PFSK-1 (cell line): ENCODE measurements at regions not wholly inside any gene's neighbourhood (a gene's known extent, or its start where the extent isn't known, plus 50 kb on each side); places are given as distances from the start of the nearest gene placed in this dataset.

ENCODE experiments used
- FOXP2 ChIP-seq: optimal IDR thresholded peaks from 2 replicates; pipeline ENCODE3; 2011; ENCODE audit warnings: borderline replicate concordance, control low read depth, inconsistent platforms; ENCODE audit not compliant: insufficient read depth; ENCODE audit errors: extremely low read length, extremely low read depth
- POLR2AphosphoS5 ChIP-seq: IDR thresholded peaks from 2 replicates; pipeline ENCODE4 v1.6.1; 2012; ENCODE audit warnings: low read depth, mild to moderate bottlenecking, control low read depth, low read length, moderate library complexity
- TAF1 ChIP-seq: IDR thresholded peaks from 2 replicates; pipeline ENCODE4 v1.6.1; 2012; ENCODE audit warnings: low read length, control low read depth, borderline replicate concordance; ENCODE audit not compliant: insufficient read depth
- TF ChIP-seq, protein P1 (sequence below), 2 experiments: IDR thresholded peaks; 2 replicates each; pipeline versions ENCODE4 v1.6.1 to v1.8.0; 2011 to 2012; ENCODE audit warnings: low read depth in 2 of 2, low read length in 2 of 2, control low read depth in 1 of 2, inconsistent platforms in 1 of 2, mild to moderate bottlenecking in 1 of 2, moderate library complexity in 1 of 2; ENCODE audit not compliant: insufficient read depth in 1 of 2

DNA sequence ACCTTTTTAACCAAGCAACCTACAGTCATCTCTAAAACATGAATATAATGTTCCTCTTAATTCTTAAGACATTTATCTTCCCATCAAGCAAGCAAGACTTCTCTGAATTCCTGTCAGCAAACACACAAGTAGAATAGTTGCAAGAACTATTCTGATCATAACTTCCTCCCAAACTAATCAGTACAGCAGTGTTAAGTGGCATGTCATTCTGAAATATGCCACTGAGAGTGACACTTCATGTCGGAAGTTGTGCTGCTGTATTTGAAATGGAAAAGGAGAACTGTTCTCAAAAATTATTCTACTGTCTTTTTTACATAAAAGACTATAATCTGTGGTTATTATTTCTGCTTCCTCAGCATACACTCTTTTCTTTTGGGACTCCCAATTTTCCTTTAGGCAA, 546.6 kb downstream of the PCDH18 start:
- TF ChIP-seq POLR2AphosphoS5 (no peak), TAF1 (no peak), FOXP2 (no peak)
- TF ChIP-seq, protein P1, sequence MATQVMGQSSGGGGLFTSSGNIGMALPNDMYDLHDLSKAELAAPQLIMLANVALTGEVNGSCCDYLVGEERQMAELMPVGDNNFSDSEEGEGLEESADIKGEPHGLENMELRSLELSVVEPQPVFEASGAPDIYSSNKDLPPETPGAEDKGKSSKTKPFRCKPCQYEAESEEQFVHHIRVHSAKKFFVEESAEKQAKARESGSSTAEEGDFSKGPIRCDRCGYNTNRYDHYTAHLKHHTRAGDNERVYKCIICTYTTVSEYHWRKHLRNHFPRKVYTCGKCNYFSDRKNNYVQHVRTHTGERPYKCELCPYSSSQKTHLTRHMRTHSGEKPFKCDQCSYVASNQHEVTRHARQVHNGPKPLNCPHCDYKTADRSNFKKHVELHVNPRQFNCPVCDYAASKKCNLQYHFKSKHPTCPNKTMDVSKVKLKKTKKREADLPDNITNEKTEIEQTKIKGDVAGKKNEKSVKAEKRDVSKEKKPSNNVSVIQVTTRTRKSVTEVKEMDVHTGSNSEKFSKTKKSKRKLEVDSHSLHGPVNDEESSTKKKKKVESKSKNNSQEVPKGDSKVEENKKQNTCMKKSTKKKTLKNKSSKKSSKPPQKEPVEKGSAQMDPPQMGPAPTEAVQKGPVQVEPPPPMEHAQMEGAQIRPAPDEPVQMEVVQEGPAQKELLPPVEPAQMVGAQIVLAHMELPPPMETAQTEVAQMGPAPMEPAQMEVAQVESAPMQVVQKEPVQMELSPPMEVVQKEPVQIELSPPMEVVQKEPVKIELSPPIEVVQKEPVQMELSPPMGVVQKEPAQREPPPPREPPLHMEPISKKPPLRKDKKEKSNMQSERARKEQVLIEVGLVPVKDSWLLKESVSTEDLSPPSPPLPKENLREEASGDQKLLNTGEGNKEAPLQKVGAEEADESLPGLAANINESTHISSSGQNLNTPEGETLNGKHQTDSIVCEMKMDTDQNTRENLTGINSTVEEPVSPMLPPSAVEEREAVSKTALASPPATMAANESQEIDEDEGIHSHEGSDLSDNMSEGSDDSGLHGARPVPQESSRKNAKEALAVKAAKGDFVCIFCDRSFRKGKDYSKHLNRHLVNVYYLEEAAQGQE (IDR thresholded peaks at IDR 0.05; ENCODE audit: insufficient read depth in 1 of 2, low read depth in 2 of 2, low read length in 2 of 2) = no peak
